Memory B cell (primary cell): ENCODE measurements at regions not wholly inside any gene's neighbourhood (a gene's known extent, or its start where the extent isn't known, plus 50 kb on each side); places are given as distances from the start of the nearest gene placed in this dataset.
"Not testable (repeated sequence)": the region's sequence is repeated elsewhere in the genome, so short reads cannot be mapped to it uniquely, and the experiment has no call there.

Source experiments
- ATAC-seq: fragments of 150-1000 bp; cut with Tn5 transposase; 2 replicates; pipeline ENCODE4 v1.10.0; 2021; ENCODE audit warnings: low read depth, mild to moderate bottlenecking, moderate library complexity
- DNase-seq, 2 donors: peaks; one replicate each; pipeline ENCODE4 v3.0.0; 2022; ENCODE audit warnings: low spot score in 2 of 2
- H3K27ac Mint-ChIP-seq: one replicate; pipeline ENCODE4 v1.8.0; 2022; ENCODE audit warnings: mild to moderate bottlenecking, moderate library complexity, mixed read lengths
- H3K27me3 Mint-ChIP-seq: one replicate; pipeline ENCODE4 v1.8.0; 2022; ENCODE audit warnings: mixed read lengths
- H3K36me3 Mint-ChIP-seq: one replicate; pipeline ENCODE4 v1.8.0; 2022; ENCODE audit warnings: mild to moderate bottlenecking, mixed read lengths
- H3K4me1 Mint-ChIP-seq: one replicate; pipeline ENCODE4 v1.8.0; 2022; ENCODE audit warnings: mixed read lengths
- H3K4me3 Mint-ChIP-seq: one replicate; pipeline ENCODE4 v1.8.0; 2022; ENCODE audit warnings: mild to moderate bottlenecking, moderate library complexity, mixed read lengths
- H3K9me3 Mint-ChIP-seq: one replicate; pipeline ENCODE4 v1.8.0; 2022; ENCODE audit warnings: mixed read lengths

- H3K27ac Mint-ChIP-seq, result no peak overlapping the region
- peaks cover 17% of the 10 kb centered on the region for H3K27me3 Mint-ChIP-seq
- H3K4me3 Mint-ChIP-seq, result no peak overlapping the region
- ATAC-seq (no peak), DNase-seq (no peak)
- peaks cover 5% of the 10 kb centered on the region for H3K36me3 Mint-ChIP-seq
- no peaks in the 10 kb centered on the region for H3K4me1 Mint-ChIP-seq
- peaks cover 8% of the 10 kb centered on the region for H3K9me3 Mint-ChIP-seq
These were observed 70.8 kb downstream of the YTHDF1 start for GRCh38 chr20:63145156-63145555.

GRCh38 chr20:63142933-63143332 is 73.0 kb downstream of the YTHDF1 start:
- Mint-ChIP-seq H3K27me3 (peaks cover 5% of the 10 kb centered on the region), H3K36me3 (no peaks in the 10 kb centered on the region), H3K27ac (no peak overlapping the region), H3K4me1 (no peaks in the 10 kb centered on the region), H3K4me3 (no peak overlapping the region), H3K9me3 (peaks cover 3% of the 10 kb centered on the region)
- ATAC-seq (no peak), DNase-seq (no peak)

- Mint-ChIP-seq H3K27ac (no peak overlapping the region), H3K9me3 (no peaks in the 10 kb centered on the region), H3K4me3 (no peak overlapping the region), H3K4me1 (no peaks in the 10 kb centered on the region), H3K27me3 (peaks cover 5% of the 10 kb centered on the region), H3K36me3 (no peaks in the 10 kb centered on the region)
- ATAC-seq (no peak), DNase-seq (no peak)
These were observed 74.4 kb downstream of the YTHDF1 start for GRCh38 chr20:63141531-63141930.

GRCh38 chr20:63140514-63141433 is 75.2 kb downstream of the YTHDF1 start:
- Mint-ChIP-seq H3K4me1 (no peaks in the 10 kb centered on the region), H3K27ac (no peak overlapping the region), H3K4me3 (no peak overlapping the region), H3K36me3 (no peaks in the 10 kb centered on the region), H3K9me3 (no peaks in the 10 kb centered on the region), H3K27me3 (peaks cover 5% of the 10 kb centered on the region)
- DNase-seq (no peak), ATAC-seq (no peak)

GRCh38 chr20:63139837-63140236 is 76.1 kb downstream of the YTHDF1 start:
- ATAC-seq (no peak), DNase-seq (no peak)
- Mint-ChIP-seq H3K27me3 (peaks cover 5% of the 10 kb centered on the region), H3K4me3 (no peak overlapping the region), H3K36me3 (no peaks in the 10 kb centered on the region), H3K4me1 (no peaks in the 10 kb centered on the region), H3K27ac (no peak overlapping the region), H3K9me3 (no peaks in the 10 kb centered on the region)

- H3K4me1 Mint-ChIP-seq, result no peaks in the 10 kb centered on the region
- H3K36me3 Mint-ChIP-seq, result no peaks in the 10 kb centered on the region
- H3K27me3 Mint-ChIP-seq, result peaks cover 5% of the 10 kb centered on the region
- DNase-seq (no peak), ATAC-seq (no peak)
- H3K9me3 Mint-ChIP-seq, result no peaks in the 10 kb centered on the region
- H3K27ac Mint-ChIP-seq, result no peak overlapping the region
- H3K4me3 Mint-ChIP-seq, result no peak overlapping the region
These were observed 76.6 kb downstream of the YTHDF1 start for GRCh38 chr20:63139356-63139755.

- no peak overlapping the region for H3K27ac Mint-ChIP-seq
- H3K36me3 Mint-ChIP-seq, result no peaks in the 10 kb centered on the region
- DNase-seq, result no peak
- ATAC-seq, result no peak
- no peaks in the 10 kb centered on the region for H3K9me3 Mint-ChIP-seq
- no peak overlapping the region for H3K4me3 Mint-ChIP-seq
- no peaks in the 10 kb centered on the region for H3K4me1 Mint-ChIP-seq
- H3K27me3 Mint-ChIP-seq, result peaks cover 5% of the 10 kb centered on the region
These were observed 77.0 kb downstream of the YTHDF1 start for GRCh38 chr20:63138855-63139341.

- DNase-seq, result no peak
- Mint-ChIP-seq H3K4me3 (no peak overlapping the region), H3K9me3 (no peaks in the 10 kb centered on the region), H3K27ac (no peak overlapping the region), H3K27me3 (peaks cover 5% of the 10 kb centered on the region), H3K36me3 (no peaks in the 10 kb centered on the region), H3K4me1 (no peaks in the 10 kb centered on the region)
- no peak for ATAC-seq
These were observed 78.0 kb downstream of the YTHDF1 start for GRCh38 chr20:63137851-63138415.

GRCh38 chr20:63136296-63136695 is 79.6 kb downstream of the YTHDF1 start:
- ATAC-seq (no peak), DNase-seq (no peak)
- Mint-ChIP-seq H3K27me3 (peaks cover 5% of the 10 kb centered on the region), H3K4me3 (no peak overlapping the region), H3K4me1 (no peaks in the 10 kb centered on the region), H3K9me3 (no peaks in the 10 kb centered on the region), H3K36me3 (no peaks in the 10 kb centered on the region), H3K27ac (no peak overlapping the region)

GRCh38 chr20:63135411-63135810 is 80.5 kb downstream of the YTHDF1 start:
- DNase-seq, result no peak
- no peaks in the 10 kb centered on the region for H3K36me3 Mint-ChIP-seq
- no peaks in the 10 kb centered on the region for H3K9me3 Mint-ChIP-seq

GRCh38 chr20:63134711-63135361 is 81.1 kb downstream of the YTHDF1 start:
- H3K4me3 Mint-ChIP-seq, DNase-seq, H3K9me3 Mint-ChIP-seq, ATAC-seq, H3K27ac Mint-ChIP-seq, H3K27me3 Mint-ChIP-seq, H3K4me1 Mint-ChIP-seq, H3K36me3 Mint-ChIP-seq: not testable (repeated sequence)

More at GRCh38 chr20:63135411-63135810, 80.5 kb downstream of the YTHDF1 start:
- Mint-ChIP-seq H3K4me1 (no peaks in the 10 kb centered on the region), H3K4me3 (no peak overlapping the region), H3K27ac (no peak overlapping the region), H3K27me3 (peaks cover 2% of the 10 kb centered on the region)
- ATAC-seq, result no peak

- DNase-seq (no peak), ATAC-seq (no peak)
- no peaks in the 10 kb centered on the region for H3K9me3 Mint-ChIP-seq
- no peaks in the 10 kb centered on the region for H3K4me1 Mint-ChIP-seq
- no peak overlapping the region for H3K4me3 Mint-ChIP-seq
- H3K27ac Mint-ChIP-seq, result no peak overlapping the region
- no peaks in the 10 kb centered on the region for H3K36me3 Mint-ChIP-seq
- H3K27me3 Mint-ChIP-seq, result peaks cover 5% of the 10 kb centered on the region
These were observed 81.7 kb downstream of the YTHDF1 start for GRCh38 chr20:63134201-63134612.

- H3K27me3 Mint-ChIP-seq, result peaks cover 10% of the 10 kb centered on the region
- no peak for ATAC-seq
- no peaks in the 10 kb centered on the region for H3K4me1 Mint-ChIP-seq
- no peaks in the 10 kb centered on the region for H3K9me3 Mint-ChIP-seq
- DNase-seq, result no peak
- no peaks in the 10 kb centered on the region for H3K36me3 Mint-ChIP-seq
- H3K4me3 Mint-ChIP-seq, result no peak overlapping the region
- H3K27ac Mint-ChIP-seq, result no peak overlapping the region
These were observed 82.3 kb downstream of the YTHDF1 start for GRCh38 chr20:63133481-63134091.
